ENCODE measurements at regions not wholly inside any gene's neighbourhood (a gene's known extent, or its start where the extent isn't known, plus 50 kb on each side); places are given as distances from the start of the nearest gene placed in this dataset.
"Not testable (repeated sequence)": the region's sequence is repeated elsewhere in the genome, so short reads cannot be mapped to it uniquely, and the experiment has no call there.

- TF ChIP-seq CTCF (IDR thresholded peaks at IDR 0.05; ENCODE audit: low read depth, low read length) = no peak
- no peak overlapping the region for H3K4me3 ChIP-seq (ENCODE audit: low read depth, low read length)
These were observed 750.5 kb downstream of the LUZP2 start for GRCh38 chr11:25247336-25247735.

GRCh38 chr11:25252854-25253253, 756.0 kb downstream of the LUZP2 start:
- TF ChIP-seq CTCF (IDR thresholded peaks at IDR 0.05; ENCODE audit: low read depth, low read length) = no peak
- H3K4me3 ChIP-seq (ENCODE audit: low read depth, low read length) = no peak overlapping the region

- H3K4me3 ChIP-seq (ENCODE audit: low read depth, low read length) = not testable (repeated sequence)
These were observed 767.0 kb downstream of the LUZP2 start for GRCh38 chr11:25263861-25264260.

GRCh38 chr11:25271301-25271700, 774.4 kb downstream of the LUZP2 start:
- no peak for TF ChIP-seq CTCF (IDR thresholded peaks at IDR 0.05; ENCODE audit: low read depth, low read length)

GRCh38 chr11:25272214-25272613, 775.4 kb downstream of the LUZP2 start:
- no peak for TF ChIP-seq CTCF (IDR thresholded peaks at IDR 0.05; ENCODE audit: low read depth, low read length)
- H3K4me3 ChIP-seq (ENCODE audit: low read depth, low read length) = no peak overlapping the region

More at GRCh38 chr11:25271301-25271700, 774.4 kb downstream of the LUZP2 start:
- no peak overlapping the region for H3K4me3 ChIP-seq (ENCODE audit: low read depth, low read length)

- not testable (repeated sequence) for H3K4me3 ChIP-seq (ENCODE audit: low read depth, low read length)
These were observed 784.0 kb downstream of the LUZP2 start for GRCh38 chr11:25280821-25281220.

GRCh38 chr11:25293166-25293565, 796.3 kb downstream of the LUZP2 start:
- TF ChIP-seq CTCF (IDR thresholded peaks at IDR 0.05; ENCODE audit: low read depth, low read length) = no peak
- no peak overlapping the region for H3K4me3 ChIP-seq (ENCODE audit: low read depth, low read length)

GRCh38 chr11:25298450-25298849, 801.6 kb downstream of the LUZP2 start:
- TF ChIP-seq CTCF (IDR thresholded peaks at IDR 0.05; ENCODE audit: low read depth, low read length) = no peak
- no peak overlapping the region for H3K4me3 ChIP-seq (ENCODE audit: low read depth, low read length)
